ENCODE measurements at regions not wholly inside any gene's neighbourhood (a gene's known extent, or its start where the extent isn't known, plus 50 kb on each side); places are given as distances from the start of the nearest gene placed in this dataset.
"Not testable (repeated sequence)": the region's sequence is repeated elsewhere in the genome, so short reads cannot be mapped to it uniquely, and the experiment has no call there.

- Mint-ChIP-seq H3K27me3 (peaks cover 11% of the 10 kb centered on the region), H3K4me3 (no peak overlapping the region), H3K4me1 (no peaks in the 10 kb centered on the region), H3K36me3 (ENCODE audit: low read depth) (no peaks in the 10 kb centered on the region), H3K27ac (no peak overlapping the region)
- H3K9me3 ChIP-seq (ENCODE audit: control insufficient read depth, low read length, poor library complexity, severe bottlenecking), result no peaks in the 10 kb centered on the region
- ATAC-seq, result no peak
- DNase-seq, result no peak
These were observed 292.0 kb downstream of the DTHD1 start for GRCh38 chr4:36573441-36573840.

GRCh38 chr4:36574816-36575215 is 293.4 kb downstream of the DTHD1 start:
- H3K4me1 Mint-ChIP-seq, result no peaks in the 10 kb centered on the region
- ATAC-seq (no peak), DNase-seq (no peak)
- H3K36me3 Mint-ChIP-seq (ENCODE audit: low read depth), result no peaks in the 10 kb centered on the region
- peaks cover 2% of the 10 kb centered on the region for H3K27me3 Mint-ChIP-seq
- H3K9me3 ChIP-seq (ENCODE audit: control insufficient read depth, low read length, poor library complexity, severe bottlenecking), result no peaks in the 10 kb centered on the region
- no peak overlapping the region for H3K27ac Mint-ChIP-seq
- no peak overlapping the region for H3K4me3 Mint-ChIP-seq

- H3K9me3 ChIP-seq (ENCODE audit: control insufficient read depth, low read length, poor library complexity, severe bottlenecking), result peaks cover 2% of the 10 kb centered on the region
- no peak overlapping the region for H3K27ac Mint-ChIP-seq
- H3K4me3 Mint-ChIP-seq, result no peak overlapping the region
These were observed 300.8 kb downstream of the DTHD1 start for GRCh38 chr4:36582198-36582597.

GRCh38 chr4:36587909-36588472 is 306.6 kb downstream of the DTHD1 start:
- Mint-ChIP-seq H3K27me3 (peaks cover 4% of the 10 kb centered on the region), H3K4me3 (no peak overlapping the region), H3K36me3 (ENCODE audit: low read depth) (no peaks in the 10 kb centered on the region), H3K27ac (no peak overlapping the region), H3K4me1 (no peaks in the 10 kb centered on the region)
- no peaks in the 10 kb centered on the region for H3K9me3 ChIP-seq (ENCODE audit: control insufficient read depth, low read length, poor library complexity, severe bottlenecking)
- ATAC-seq (no peak), DNase-seq (no peak)

More at GRCh38 chr4:36582198-36582597, 300.8 kb downstream of the DTHD1 start:
- Mint-ChIP-seq H3K36me3 (ENCODE audit: low read depth) (no peaks in the 10 kb centered on the region), H3K27me3 (no peaks in the 10 kb centered on the region), H3K4me1 (no peaks in the 10 kb centered on the region)
- DNase-seq (no peak), ATAC-seq (no peak)

DNA sequence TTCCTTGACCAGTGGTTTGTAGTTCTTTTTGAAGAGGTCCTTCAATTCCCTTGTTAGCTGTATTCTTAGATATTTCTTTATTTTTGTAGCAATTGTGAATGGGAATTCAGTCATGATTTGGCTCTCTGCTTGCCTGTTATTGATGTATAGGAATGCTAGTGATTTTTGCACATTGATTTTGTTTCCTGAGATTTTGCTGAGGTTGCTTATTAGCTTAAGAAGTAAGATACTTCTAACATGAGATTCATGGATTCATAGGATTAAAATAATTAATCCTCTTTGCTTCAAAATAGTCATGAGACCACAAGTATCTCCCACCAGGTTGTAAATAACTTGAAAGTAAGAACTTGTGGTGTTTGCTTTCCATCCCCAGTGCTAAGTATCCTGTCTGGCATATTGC is 308.9 kb downstream of the DTHD1 start:
- no peak for ATAC-seq
- Mint-ChIP-seq H3K27me3 (peaks cover 4% of the 10 kb centered on the region), H3K36me3 (ENCODE audit: low read depth) (no peaks in the 10 kb centered on the region), H3K27ac (no peak overlapping the region), H3K4me1 (no peaks in the 10 kb centered on the region), H3K4me3 (no peak overlapping the region)
- DNase-seq, result no peak
- no peaks in the 10 kb centered on the region for H3K9me3 ChIP-seq (ENCODE audit: control insufficient read depth, low read length, poor library complexity, severe bottlenecking)

DNA sequence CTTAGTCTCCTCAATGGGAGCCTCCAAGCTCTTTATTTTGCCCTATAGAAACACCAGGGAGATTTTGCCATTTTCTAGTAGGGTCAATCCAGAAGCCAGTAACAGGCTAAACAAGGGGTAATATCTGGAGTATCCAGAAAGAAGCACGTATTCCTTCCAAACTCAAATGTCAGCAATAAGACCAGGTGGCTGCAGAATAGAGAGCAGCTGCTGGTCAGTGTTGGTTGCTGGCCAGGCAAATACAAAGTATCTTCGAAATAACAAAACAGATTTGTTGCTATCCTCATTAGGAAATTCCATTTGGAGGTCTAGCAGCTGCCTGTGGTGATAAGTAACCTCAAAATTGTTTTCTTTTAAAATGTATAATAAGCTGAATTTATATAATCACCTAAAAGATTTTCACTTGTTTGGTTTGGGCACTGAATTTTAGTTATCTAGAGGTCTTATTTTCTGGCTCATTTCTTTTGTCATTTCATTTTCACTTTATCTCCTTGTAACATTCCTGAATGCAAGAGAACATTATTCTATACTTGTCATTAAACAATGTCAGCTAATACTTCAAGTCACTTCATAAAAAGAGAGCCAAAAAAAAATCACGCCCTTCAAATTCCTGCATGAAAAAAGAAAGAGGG is 320.6 kb downstream of the DTHD1 start:
- no peak overlapping the region for H3K27ac Mint-ChIP-seq
- no peak for DNase-seq
- no peaks in the 10 kb centered on the region for H3K27me3 Mint-ChIP-seq
- no peak overlapping the region for H3K4me3 Mint-ChIP-seq
- ATAC-seq, result no peak
- H3K36me3 Mint-ChIP-seq (ENCODE audit: low read depth), result no peaks in the 10 kb centered on the region
- H3K9me3 ChIP-seq (ENCODE audit: control insufficient read depth, low read length, poor library complexity, severe bottlenecking), result no peaks in the 10 kb centered on the region
- H3K4me1 Mint-ChIP-seq, result no peaks in the 10 kb centered on the region

DNA sequence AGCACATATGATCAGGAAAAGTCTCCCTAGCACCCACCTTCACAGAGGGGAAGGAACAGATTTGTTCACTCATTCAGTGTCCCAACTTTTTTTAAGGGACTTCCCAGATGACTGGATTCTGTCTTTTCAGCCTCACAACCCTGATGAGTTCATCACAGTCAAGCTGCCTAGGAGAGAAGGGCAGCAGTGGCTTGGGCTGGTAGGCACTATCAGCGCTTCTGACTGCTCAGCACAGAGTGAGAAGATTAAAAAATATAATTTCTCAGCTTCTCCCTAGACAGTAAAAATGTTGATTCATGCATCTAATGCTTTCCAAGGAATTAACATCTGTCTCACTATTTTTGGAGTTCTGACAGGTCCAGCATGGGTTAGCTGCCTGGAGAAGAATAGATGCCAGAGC is 328.2 kb downstream of the DTHD1 start:
- Mint-ChIP-seq H3K36me3 (ENCODE audit: low read depth) (no peaks in the 10 kb centered on the region), H3K27me3 (no peaks in the 10 kb centered on the region), H3K4me3 (no peak overlapping the region), H3K27ac (no peak overlapping the region), H3K4me1 (no peaks in the 10 kb centered on the region)
- ATAC-seq (no peak), DNase-seq (no peak)
- no peaks in the 10 kb centered on the region for H3K9me3 ChIP-seq (ENCODE audit: control insufficient read depth, low read length, poor library complexity, severe bottlenecking)

GRCh38 chr4:36610628-36611027 is 329.2 kb downstream of the DTHD1 start:
- Mint-ChIP-seq H3K27ac (no peak overlapping the region), H3K36me3 (ENCODE audit: low read depth) (no peaks in the 10 kb centered on the region), H3K4me1 (no peaks in the 10 kb centered on the region), H3K4me3 (no peak overlapping the region), H3K27me3 (no peaks in the 10 kb centered on the region)
- ATAC-seq, result no peak
- H3K9me3 ChIP-seq (ENCODE audit: control insufficient read depth, low read length, poor library complexity, severe bottlenecking), result no peaks in the 10 kb centered on the region
- no peak for DNase-seq

GRCh38 chr4:36613142-36613541 is 331.7 kb downstream of the DTHD1 start:
- not testable (repeated sequence) for H3K9me3 ChIP-seq (ENCODE audit: control insufficient read depth, low read length, poor library complexity, severe bottlenecking); H3K4me3 Mint-ChIP-seq; ATAC-seq; DNase-seq; H3K27ac Mint-ChIP-seq; H3K4me1 Mint-ChIP-seq; H3K27me3 Mint-ChIP-seq; H3K36me3 Mint-ChIP-seq (ENCODE audit: low read depth)

DNA sequence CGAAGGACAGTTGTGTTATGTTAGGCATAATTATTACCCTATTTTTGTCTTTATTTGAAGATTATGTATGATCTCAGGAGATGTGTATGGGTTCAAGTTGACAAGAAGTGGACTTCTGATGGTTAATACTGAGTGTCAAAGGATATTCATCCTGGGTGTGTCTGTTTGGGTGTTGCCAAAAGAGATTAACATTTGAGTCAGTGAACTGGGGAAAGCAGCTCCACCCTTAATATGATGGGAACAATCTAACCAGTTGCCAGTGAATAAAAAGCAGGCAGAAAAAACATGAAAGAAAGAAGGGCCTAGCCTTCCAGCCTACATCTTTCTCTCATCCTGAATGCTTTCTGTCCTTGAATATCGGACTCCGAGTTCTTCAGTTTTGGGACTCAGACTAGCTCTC is 332.6 kb downstream of the DTHD1 start:
- Mint-ChIP-seq H3K36me3 (ENCODE audit: low read depth) (no peaks in the 10 kb centered on the region), H3K27me3 (no peaks in the 10 kb centered on the region), H3K4me3 (no peak overlapping the region), H3K4me1 (no peaks in the 10 kb centered on the region), H3K27ac (no peak overlapping the region)
- ATAC-seq (no peak), DNase-seq (no peak)
- H3K9me3 ChIP-seq (ENCODE audit: control insufficient read depth, low read length, poor library complexity, severe bottlenecking), result no peaks in the 10 kb centered on the region

DNA sequence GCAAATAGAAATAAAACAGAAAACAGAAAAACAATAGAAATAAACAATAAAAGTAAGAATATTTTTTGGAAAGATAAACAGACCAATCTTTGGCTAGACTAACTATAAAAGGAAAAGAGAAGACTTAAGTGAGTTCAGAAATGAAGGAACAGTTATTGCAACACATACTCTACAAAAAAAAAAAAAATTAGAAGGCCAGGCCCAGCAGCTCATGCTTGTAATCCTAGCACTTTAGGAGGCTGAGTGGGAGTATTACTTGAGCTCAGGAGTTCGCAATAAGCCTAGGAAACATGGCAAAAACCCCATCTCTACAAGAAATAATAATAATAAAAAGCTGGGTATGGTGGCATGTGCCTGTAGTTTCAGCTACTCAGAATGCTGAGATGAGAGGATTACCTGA is 336.7 kb downstream of the DTHD1 start:
- Mint-ChIP-seq H3K4me3 (no peak overlapping the region), H3K36me3 (ENCODE audit: low read depth) (no peaks in the 10 kb centered on the region), H3K27ac (no peak overlapping the region), H3K27me3 (no peaks in the 10 kb centered on the region), H3K4me1 (no peaks in the 10 kb centered on the region)
- no peaks in the 10 kb centered on the region for H3K9me3 ChIP-seq (ENCODE audit: control insufficient read depth, low read length, poor library complexity, severe bottlenecking)
- DNase-seq, result no peak
- no peak for ATAC-seq

DNA sequence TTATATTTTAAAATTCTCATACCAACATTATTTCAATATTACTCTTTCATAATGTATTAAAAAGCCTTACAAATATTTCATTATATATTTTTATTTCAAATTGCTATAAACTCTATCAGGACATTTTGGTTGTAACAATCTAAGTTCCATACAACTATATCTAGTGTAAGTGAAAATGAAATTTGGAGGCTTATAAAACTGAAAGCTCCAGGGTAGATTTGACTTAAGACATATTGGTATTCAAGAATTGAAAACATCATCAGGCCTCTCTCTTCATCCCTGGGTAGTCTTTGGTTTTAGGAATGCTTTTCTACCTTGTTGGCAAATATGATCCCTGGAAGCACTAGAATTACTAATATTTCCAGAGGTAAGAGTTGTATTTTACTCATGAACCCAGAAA is 342.6 kb downstream of the DTHD1 start:
- no peak overlapping the region for H3K27ac Mint-ChIP-seq
- ATAC-seq (no peak), DNase-seq (no peak)
- no peaks in the 10 kb centered on the region for H3K4me1 Mint-ChIP-seq
- H3K27me3 Mint-ChIP-seq, result peaks cover 10% of the 10 kb centered on the region
- no peak overlapping the region for H3K4me3 Mint-ChIP-seq
- H3K9me3 ChIP-seq (ENCODE audit: control insufficient read depth, low read length, poor library complexity, severe bottlenecking), result no peaks in the 10 kb centered on the region
- no peaks in the 10 kb centered on the region for H3K36me3 Mint-ChIP-seq (ENCODE audit: low read depth)

GRCh38 chr4:36638273-36638811 is 356.9 kb downstream of the DTHD1 start:
- peaks cover 11% of the 10 kb centered on the region for H3K27me3 Mint-ChIP-seq

GRCh38 chr4:36640876-36641275 is 359.5 kb downstream of the DTHD1 start:
- no peak for ATAC-seq
- DNase-seq, result no peak
- no peak overlapping the region for H3K27ac Mint-ChIP-seq
- H3K36me3 Mint-ChIP-seq (ENCODE audit: low read depth), result no peaks in the 10 kb centered on the region
- peaks cover 11% of the 10 kb centered on the region for H3K27me3 Mint-ChIP-seq
- no peaks in the 10 kb centered on the region for H3K9me3 ChIP-seq (ENCODE audit: control insufficient read depth, low read length, poor library complexity, severe bottlenecking)
- H3K4me1 Mint-ChIP-seq, result no peaks in the 10 kb centered on the region
- H3K4me3 Mint-ChIP-seq, result no peak overlapping the region

More at GRCh38 chr4:36638273-36638811, 356.9 kb downstream of the DTHD1 start:
- no peaks in the 10 kb centered on the region for H3K36me3 Mint-ChIP-seq (ENCODE audit: low read depth)
- no peaks in the 10 kb centered on the region for H3K4me1 Mint-ChIP-seq
- no peak overlapping the region for H3K4me3 Mint-ChIP-seq
- no peaks in the 10 kb centered on the region for H3K9me3 ChIP-seq (ENCODE audit: control insufficient read depth, low read length, poor library complexity, severe bottlenecking)
- no peak for DNase-seq
- H3K27ac Mint-ChIP-seq, result no peak overlapping the region
- no peak for ATAC-seq

All from T-helper 17 cell (primary cell).